Activated CD4-positive, alpha-beta T cell treated with anti-CD3 and anti-CD28 coated beads, Interleukin-2, amount 50 U/mL, for 16 hours (primary cell): ENCODE measurements at regions not wholly inside any gene's neighbourhood (a gene's known extent, or its start where the extent isn't known, plus 50 kb on each side); places are given as distances from the start of the nearest gene placed in this dataset.

Experiments used
- DNase-seq: peaks from one replicate; pipeline ENCODE4 v3.0.0-alpha.2; 2020

- no peak for DNase-seq
Measured at GRCh38 chr6:47924001-47924400, 142.2 kb downstream of the OPN5 start.

- DNase-seq, result no peak
Measured at GRCh38 chr6:47922391-47922790, 140.6 kb downstream of the OPN5 start.

DNA sequence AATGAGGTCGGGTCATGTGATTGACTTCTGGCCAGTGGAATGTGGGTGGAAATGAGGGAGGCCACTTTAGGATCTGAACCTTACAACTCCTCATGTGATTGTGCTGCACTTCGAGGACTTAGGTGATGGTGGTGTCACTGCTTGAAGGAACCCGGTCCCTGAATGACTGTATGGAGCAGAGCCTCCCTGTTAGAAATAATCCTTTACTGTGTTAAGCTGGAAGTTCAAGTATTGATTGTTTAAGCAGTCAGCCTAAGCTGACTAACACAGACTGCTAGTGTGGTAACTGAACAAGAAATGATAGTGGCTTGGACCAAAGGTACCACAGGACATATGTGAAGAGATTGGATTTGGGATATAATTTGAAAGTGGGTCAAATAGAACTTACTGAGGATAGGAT lies 138.0 kb downstream of the OPN5 start:
- DNase-seq, result no peak

GRCh38 chr6:47917811-47918210 lies 136.0 kb downstream of the OPN5 start:
- no peak for DNase-seq

DNA sequence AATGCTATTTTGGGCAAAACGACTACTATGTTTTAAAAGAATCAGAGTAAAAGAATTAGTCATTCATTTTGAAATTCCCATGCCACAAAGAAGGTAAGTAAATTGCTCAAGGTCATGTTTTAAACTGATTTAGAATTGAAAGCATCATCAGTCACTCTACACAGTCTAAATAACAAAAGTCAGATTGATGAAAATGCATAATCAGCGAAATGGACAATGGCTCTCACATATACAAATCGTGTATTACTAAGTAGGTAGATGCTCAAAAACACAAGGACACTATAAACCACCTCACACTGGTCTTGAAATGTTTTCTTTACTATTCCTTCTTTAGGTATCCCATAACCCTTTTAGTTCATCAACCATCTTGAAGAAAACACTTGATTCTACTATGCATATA lies 135.4 kb downstream of the OPN5 start:
- no peak for DNase-seq

DNA sequence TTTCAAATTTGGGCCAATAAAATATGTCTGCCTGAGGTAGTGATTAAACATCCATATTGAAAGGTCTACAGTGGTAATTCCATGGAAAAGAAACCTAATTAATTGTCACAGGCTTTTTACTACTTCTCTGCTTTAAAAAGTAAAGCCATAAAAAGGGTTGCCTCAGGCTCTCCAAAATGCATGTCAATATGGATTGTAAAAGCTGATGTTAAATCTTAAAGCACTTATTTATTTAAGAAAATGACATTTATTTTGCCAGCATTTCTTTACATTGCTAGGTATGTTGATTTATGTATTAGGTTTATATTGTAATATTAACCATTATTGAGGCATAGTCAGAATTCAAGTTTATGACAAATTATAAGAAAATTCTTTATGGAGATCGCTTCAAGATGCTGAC lies 133.2 kb downstream of the OPN5 start:
- DNase-seq, result no peak

- no peak for DNase-seq
Measured at GRCh38 chr6:47908271-47908670, 126.4 kb downstream of the OPN5 start.

DNA sequence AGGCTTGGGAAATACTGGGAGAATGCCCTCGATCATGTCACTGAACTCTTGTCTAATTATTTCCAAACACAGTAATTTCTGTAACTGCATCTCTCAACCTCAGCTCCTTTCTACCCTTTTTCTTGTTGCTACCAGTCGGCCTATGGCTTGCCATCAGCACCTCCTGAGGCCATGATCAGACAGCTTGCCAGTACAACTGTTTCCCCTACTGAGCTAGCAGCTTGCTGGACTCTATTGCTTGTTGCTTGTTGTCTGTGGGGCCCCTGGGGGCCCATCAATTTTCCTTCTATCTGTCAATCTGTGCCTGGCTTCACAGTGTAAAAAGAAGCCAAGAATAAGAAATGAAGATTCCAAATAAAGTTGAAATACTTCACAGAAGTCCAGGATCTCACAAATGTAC lies 123.9 kb downstream of the OPN5 start:
- no peak for DNase-seq

DNA sequence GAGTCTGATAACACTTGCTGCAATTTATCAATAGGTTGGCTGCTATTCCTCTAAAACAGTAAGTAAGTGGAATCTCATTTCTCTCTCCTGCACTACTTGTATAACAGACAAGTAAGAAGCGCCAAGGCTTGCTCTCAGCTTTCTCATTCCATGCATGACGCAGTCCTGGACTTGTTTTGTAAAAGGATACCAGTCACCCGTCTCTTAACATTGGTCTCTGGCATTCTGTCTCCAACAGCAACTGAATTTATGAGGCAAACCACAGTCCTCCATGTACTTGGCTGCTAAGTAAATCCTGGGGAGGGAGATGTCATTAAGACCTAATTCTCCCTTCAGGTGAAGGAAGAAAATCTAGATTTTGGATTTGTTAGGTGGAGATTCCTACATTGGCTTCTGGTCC lies 115.4 kb downstream of the OPN5 start:
- no peak for DNase-seq

- DNase-seq, result no peak
Measured at GRCh38 chr6:47890326-47890875, 108.6 kb downstream of the OPN5 start.

GRCh38 chr6:47879015-47879414 lies 97.2 kb downstream of the OPN5 start:
- no peak for DNase-seq
